NCI-H2171 treated with DMSO at 0.1 percent for 48 hours (cell line): ENCODE measurements at regions not wholly inside any gene's neighbourhood (a gene's known extent, or its start where the extent isn't known, plus 50 kb on each side); places are given as distances from the start of the nearest gene placed in this dataset.
"Not testable (repeated sequence)": the region's sequence is repeated elsewhere in the genome, so short reads cannot be mapped to it uniquely, and the experiment has no call there.

Source experiments
- DNase-seq: peaks from one replicate; lab custom pipeline; 2025; lab: John Stamatoyannopoulos, UW

DNA sequence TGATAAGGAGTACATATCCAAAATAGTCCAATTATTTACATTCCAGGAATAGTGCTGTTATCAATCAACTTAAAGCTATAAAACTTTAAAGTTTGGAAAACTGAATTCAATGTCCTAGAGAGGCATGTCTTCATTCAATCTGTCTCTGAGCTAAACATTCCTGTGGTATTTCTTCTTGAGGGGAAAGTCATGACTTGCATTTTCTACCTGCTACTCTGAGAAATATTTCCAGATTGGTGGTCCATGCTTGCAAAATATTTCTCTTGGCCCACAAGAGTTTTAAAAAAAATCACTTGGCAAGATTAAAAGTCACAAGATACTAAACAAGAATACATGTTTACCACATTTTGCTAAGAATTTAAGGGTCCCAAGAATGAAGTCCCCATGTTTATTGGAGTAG is 63.6 kb upstream of the HGF start:
- DNase-seq = no peak

DNA sequence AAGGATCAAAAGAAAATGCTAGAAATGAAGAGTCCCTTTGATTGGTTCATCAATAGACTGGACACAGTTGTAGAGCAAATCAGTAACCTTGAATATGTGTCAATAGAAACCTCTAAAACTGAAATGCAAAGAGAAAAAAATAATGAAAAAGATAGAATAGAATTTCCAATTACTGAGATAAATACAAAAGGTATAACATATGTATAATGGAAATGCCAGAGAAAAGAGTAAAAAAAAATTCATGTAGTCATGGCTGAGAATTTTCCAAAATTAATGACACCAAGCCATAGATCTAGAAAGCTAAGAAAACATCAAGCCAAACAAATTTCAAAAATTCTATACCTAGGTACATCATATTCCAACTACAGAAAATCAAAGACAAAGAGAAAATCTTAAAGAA is 62.0 kb upstream of the HGF start:
- DNase-seq = no peak

DNA sequence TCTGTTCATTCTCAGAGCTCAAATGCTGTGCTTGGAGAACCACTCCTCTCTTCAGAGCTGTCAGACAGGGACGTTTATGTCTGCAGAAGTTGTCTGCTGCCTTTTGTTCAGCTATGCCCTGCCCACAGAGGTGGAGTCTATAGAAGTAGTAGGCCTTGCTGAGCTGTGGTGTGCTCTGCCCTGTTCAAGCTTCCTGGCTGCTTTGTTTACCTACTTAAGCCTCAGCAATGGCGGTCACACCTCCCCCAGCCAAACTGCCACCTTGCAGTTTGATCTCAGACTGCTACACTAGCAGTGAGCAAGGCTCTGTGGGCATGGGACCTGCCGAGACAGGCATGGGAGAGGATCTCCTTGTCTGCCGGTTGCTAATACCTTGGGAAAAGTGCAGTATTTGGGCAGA is 59.7 kb upstream of the HGF start:
- DNase-seq = not testable (repeated sequence)

GRCh38 chr7:81822811-81823210 is 53.0 kb upstream of the HGF start:
- DNase-seq = peak; percentile 46

- no peak for DNase-seq
These were observed 50.0 kb upstream of the HGF start for GRCh38 chr7:81819861-81820260.
